Spleen (tissue), 7 donors: ENCODE measurements at regions not wholly inside any gene's neighbourhood (a gene's known extent, or its start where the extent isn't known, plus 50 kb on each side); places are given as distances from the start of the nearest gene placed in this dataset.

Experiments used
- CTCF ChIP-seq, 11 experiments: fragments of 200-600 bp in 7 of 11; fragments of 450-650 bp in 4 of 11; sonication (generic) in 4 of 11; IDR thresholded peaks in 8 of 11; conservative IDR thresholded peaks in 3 of 11; 1 replicate in 7 of 11; 2 replicates in 4 of 11; pipeline versions ENCODE4 v1.4.0 to v1.8.0; 2016 to 2021; ENCODE audit warnings: antibody characterized with exemption in 11 of 11, inconsistent platforms in 4 of 11, mild to moderate bottlenecking in 1 of 11
- POLR2A ChIP-seq, 3 donors: fragments of 450-650 bp; IDR thresholded peaks; one replicate each; pipeline ENCODE4 v1.5.1; 2017; ENCODE audit warnings: antibody characterized with exemption in 3 of 3, mild to moderate bottlenecking in 1 of 3
- donor health status: DM: no; HTN: no; CAD: no; lungs with moderate emphysema.
- donor health status: DM: no; HTN: no; CAD: no.
- donor health status: DM: no; HTN: no; CAD: no.

GRCh38 chr13:62092949-62093348, 677.3 kb upstream of the PCDH20 start:
- no peak for TF ChIP-seq CTCF (IDR thresholded peaks at IDR 0.05 in 8 of 11, conservative IDR thresholded peaks at IDR 0.05 in 3 of 11)
- no peak for TF ChIP-seq POLR2A (IDR thresholded peaks at IDR 0.05)
